ENCODE measurements at regions not wholly inside any gene's neighbourhood (a gene's known extent, or its start where the extent isn't known, plus 50 kb on each side); places are given as distances from the start of the nearest gene placed in this dataset.

DNA sequence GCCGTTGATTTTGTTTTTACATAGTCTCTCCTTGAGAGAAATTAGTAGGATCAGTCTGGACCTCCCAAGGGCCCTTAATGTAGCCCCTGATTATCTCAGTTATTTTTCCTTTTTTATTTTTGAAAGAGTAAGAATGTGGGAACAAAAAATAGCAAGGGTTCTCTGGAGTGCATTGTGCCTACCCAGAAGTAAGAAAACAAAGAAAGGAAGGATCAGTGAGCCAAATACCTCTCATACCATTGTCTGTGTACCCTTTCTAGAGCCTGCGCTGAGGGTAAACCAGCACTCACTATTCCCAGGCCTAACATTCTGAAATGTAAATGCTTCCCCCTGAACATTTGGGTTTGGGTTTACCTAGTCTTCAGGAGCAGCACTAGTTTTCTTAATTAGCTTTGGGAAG is 213.0 kb upstream of the TARS1 start:
- no peak for DNase-seq
- intact Hi-C loops (cut with DNase I), result no loop called here

DNA sequence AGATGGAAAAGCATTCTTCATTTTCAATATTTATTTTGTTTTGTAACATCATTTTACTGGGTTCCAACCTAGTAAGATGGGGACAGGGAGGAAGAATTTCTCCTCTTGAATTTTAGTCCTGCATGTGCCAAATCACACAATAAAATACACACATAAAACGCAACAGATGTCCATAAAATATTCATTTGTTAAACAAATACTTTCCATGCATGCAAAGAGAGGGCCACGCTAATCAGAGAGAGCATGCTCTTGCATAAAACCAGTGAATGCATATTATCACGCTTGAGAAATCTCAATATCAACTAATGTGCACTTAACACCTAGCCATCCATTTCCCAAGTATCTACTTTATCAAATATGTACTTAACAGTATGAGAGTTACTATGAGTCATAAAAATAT is 212.6 kb upstream of the TARS1 start:
- intact Hi-C loops (cut with DNase I), result no loop called here
- no peak for DNase-seq

DNA sequence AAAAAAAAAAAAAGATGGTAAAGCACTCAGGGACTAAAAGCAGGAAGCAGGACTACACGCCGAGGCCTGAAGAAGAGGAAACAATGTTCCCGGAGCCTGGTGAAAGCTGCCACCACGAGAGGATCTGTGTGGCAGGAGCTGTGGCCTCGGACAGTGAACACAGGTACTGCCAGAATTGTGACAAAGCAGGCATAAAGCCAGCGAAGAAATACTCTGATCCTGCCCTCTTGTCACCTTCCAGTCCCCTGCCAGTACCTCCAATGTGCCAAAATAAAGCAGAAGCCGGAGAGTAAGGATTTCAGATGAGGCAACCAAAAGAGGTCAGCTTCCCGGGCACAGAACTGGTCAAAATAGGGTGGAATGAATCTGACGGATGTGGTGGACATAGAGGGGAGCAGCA is 211.5 kb upstream of the TARS1 start:
- DNase-seq, result peak in 3 of 42 donors; percentile 3 to 25 (median 9)
- intact Hi-C loops (cut with DNase I), result no loop called here

DNA sequence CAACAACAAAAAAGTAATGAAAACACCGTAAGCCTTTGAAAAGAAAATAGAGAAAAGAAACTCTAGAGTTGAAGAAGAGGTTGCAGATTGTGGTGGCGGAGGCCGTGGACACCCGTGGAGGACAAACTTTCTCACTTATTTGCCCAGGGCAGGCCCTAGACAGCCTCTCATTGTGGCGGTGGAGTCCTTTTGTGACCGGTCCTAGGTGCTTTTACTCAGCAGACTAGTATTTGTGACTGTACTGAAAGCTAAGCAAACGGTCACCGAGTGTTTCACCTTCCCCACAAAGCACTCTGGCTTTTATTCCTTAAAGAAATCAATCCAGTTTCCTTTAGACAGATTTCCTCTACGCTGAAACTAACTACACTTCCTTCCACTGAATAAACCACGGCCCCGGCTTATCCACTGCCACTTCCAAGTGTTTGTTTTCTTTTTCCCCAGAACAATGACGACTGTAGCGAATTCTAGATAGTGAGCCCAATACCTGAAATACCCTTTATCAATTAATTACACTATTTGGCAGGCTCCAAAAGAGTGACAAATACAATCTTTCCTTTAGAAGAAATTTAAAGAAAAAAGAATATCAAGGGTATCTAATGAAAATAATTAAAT is 210.2 kb upstream of the TARS1 start:
- no peak for DNase-seq
- intact Hi-C loops (cut with DNase I), result no loop called here

DNA sequence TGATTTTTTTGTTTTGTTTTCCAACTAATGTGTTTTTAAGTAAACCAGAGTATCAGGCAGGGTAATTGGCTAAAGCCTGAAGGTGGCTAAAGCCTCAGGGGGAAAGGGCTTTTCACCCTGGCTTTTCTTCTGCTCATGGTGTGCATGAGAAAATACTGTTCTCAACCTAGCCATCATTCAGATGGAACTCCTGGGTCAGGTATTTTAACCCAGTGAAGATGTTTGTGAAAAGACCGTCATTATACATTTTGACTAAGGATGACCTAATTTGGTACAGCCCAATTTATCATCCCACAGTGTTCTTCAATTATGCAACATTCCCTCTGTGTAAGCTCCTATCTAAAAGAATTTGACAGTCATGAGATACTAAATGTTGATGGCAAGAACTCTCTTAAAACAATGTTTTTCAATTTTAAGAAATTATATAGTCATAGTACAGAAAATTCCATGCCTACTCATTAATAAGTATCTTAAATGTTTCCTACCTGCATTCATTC is 209.5 kb upstream of the TARS1 start:
- intact Hi-C loops (cut with DNase I), result no loop called here

DNA sequence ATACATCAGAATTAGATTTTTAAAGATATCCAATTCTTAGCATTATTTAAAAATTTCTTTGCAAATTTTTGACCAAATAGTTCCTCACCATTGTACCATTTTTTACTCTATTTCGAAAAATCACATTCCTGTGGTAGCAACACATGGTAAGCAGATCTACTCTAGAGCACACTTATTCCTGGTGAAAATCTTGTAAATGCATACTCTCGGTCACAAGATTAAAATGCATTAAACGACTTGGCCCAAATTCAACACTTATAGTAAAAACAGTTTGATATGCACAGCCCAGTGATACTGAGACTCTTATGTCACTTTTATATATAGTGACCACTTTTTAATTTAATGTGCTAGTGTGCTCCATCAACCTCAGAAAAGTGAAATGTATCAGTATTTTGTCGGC is 208.8 kb upstream of the TARS1 start:
- intact Hi-C loops (cut with DNase I), result no loop called here

More for the DNA sequence above, 209.5 kb upstream of the TARS1 start:
- no peak for DNase-seq

DNA sequence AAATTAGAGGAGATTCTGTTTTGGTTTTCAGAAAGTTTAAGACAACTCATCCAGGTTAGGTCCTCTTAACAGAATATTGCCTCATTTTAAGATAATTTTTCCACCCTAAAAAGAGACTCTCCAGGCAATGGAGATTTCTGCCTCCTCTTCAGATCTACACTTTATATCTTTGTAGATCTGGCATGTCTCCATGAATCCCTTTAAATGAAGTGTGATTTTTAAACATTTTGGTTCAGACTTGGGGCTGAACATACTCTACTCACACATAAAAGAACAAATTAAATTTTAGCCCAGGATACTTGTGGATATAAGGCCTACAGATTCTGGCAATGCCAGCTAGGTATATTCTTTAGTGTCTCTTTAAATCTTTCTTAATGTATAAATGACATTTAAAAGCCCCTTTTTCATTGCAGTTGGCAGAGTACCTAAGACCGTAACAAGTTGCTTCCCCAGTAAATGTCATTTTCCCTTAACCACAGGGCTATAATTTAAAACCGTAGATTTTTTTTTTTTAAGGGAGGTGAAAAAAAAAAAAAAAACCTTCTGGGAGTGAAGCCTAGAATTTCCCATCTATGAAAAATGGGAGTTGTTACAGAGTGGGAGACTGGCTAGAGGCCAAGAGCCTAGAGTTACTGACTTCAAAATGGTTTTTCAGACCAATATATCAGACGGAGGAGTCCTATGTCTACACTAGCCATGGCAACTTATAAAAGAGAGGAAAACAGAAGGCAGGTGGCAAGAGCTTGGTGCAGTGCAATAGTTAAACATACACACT is 207.8 kb upstream of the TARS1 start:
- intact Hi-C loops (cut with DNase I), result no loop called here
- no peak for DNase-seq

More for the DNA sequence above, 208.8 kb upstream of the TARS1 start:
- DNase-seq, result no peak

DNA sequence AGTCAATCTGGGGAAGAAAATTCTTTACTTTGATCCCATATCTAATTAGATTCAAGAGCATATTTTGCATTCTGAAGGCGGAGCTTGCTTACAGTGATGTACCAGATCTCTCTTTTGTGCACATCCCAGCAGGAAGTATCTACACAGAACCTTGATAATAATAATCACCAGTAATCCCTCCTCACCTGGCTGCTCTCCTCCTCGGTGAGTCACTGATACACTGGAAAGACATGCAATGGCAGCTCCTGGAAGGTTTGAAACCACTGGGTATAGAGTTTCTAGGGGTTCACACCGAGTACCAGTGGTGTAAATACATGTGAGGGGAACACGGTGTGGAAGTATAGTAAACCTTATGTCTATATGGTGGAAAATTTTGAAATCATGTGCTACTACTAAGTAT is 205.5 kb upstream of the TARS1 start:
- no peak for DNase-seq
- intact Hi-C loops (cut with DNase I), result no loop called here

DNA sequence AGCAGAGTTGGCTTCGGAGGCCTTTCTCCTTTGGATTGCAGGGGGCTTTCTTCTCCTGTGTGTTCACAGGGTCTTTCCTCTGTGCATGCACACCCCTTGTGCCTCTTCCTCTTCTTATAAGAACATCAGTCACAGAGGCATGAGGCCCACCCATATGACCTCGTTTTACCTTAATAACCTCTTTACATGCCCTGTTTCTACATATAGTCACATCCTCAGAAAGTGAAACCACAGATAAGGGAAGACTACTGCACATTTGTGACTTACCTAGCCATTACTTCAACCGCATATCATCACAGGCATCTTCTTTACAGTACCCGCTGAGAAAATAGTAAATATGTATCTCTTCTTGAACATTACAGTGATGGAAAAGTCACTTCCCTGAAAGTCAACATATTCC is 204.9 kb upstream of the TARS1 start:
- no peak for DNase-seq
- intact Hi-C loops (cut with DNase I), result no loop called here

DNA sequence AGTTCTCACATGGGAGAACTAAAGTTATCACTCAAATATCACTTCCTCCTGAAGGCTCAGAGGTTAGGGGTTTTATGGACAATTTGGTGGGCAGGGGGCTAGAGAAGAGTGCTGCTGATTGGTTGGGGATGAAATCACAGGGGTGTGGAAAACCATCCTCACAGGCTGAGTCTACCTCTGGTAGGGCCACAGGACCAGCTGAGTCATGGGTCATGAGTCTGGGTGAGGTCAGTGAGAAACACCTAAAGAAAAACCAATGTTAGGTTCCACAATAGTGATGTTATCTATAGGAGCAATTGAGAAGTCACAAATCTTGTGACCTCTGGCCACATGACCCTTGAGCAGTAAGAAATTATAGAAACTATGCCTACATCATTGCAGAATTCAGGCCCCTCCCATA is 203.3 kb upstream of the TARS1 start:
- intact Hi-C loops (cut with DNase I), result no loop called here
- DNase-seq, result no peak

DNA sequence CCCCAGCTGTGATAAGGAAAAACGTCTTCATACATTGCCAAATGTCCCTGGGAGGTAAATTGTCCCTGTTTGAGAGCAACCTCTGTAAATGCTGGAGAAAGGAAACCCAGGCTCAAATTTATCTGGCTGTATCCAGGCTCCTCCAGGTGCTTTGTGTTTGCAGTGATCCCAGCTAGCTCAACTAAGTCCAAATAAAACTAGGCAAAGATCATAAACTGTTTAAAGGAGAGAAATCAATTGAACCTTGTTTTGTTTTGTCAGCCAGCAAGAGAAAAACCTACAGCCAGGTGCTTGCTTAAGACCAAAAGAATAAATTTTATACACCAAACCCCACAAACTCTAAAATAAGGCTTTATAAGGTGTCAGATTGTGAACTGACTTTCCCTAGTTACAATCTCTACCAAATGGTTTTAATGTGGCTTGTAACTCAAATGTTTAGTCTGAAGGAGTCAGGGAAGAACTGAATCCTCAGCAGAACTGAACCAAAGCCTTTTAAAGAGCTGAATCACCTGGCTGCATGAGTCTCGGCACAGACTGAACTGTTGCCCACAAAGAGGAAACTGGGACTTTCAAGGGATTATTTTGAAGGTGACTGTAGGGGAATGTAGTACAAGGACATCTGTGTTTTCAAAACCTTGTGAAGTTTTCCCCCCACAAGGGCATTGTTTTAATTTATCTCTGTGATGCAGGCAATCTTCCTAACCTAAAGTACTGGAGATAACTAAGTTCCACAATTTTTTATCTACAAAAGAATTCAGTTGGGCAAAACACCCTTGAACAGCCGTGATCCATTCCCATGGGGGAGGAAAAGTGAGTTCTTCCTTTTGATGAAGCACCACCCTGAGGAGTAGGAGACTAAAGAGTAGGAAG is 201.7 kb upstream of the TARS1 start:
- intact Hi-C loops (cut with DNase I), result no loop called here
- DNase-seq, result no peak

DNA sequence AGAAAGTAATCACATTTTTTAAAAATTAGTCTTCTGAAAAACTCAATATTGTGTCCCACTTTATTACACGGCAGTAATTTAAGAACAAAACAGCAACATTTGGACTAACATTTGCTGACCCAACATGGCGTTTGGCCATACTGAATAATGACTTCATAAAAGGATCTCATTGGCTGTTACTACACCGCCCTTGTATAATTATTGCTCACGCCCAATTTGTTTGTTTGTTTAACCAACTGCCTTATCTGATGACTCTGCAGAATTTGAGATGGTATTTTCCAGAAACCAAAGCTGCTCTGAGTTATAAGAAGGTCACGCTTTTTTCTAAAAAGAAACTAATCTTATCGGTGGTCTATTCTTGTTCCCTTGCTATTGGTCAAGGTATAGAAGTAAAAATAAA is 200.2 kb upstream of the TARS1 start:
- intact Hi-C loops (cut with DNase I), result no loop called here
- DNase-seq, result no peak

DNA sequence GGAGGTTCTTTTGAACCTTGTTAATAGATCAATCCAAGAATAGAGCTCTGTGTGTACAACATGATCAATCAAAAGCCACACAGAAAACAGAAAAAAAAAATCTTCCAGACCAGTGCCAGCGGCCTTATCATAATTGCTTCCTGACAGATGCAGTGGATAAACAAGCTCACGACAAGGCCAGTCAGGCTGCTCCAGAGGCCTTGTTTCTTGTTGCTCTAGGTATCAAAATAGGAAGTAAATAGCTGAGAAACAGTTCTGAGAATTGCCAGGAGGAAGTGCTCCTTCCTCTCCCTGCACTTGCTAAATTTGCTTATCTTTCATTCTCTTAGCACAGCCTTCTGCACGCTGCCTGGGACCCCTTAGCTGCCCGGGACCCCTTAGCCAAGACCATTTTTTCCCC is 199.0 kb upstream of the TARS1 start:
- intact Hi-C loops (cut with DNase I), result no loop called here
- peak in 6 of 42 donors; percentile 3 to 18 (median 9) for DNase-seq

DNA sequence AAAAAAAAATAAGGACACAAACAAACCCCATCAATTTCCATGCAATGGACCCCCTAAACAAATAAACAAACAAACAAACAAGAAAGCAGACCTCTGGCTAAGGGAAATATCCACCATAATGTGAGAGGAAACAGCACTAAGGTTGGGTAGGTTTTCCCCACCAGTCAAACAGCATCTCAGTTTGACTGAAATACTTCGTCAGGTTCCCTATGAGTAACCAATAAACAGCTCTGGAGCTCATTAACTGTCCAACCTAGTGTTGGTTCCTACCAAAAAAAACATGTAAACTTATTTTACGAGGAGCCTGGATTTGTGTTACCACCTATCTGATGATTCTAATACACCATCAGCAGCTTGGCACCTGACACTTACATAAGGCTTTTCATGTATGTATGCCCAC is 198.5 kb upstream of the TARS1 start:
- no peak for DNase-seq
- intact Hi-C loops (cut with DNase I), result no loop called here

DNA sequence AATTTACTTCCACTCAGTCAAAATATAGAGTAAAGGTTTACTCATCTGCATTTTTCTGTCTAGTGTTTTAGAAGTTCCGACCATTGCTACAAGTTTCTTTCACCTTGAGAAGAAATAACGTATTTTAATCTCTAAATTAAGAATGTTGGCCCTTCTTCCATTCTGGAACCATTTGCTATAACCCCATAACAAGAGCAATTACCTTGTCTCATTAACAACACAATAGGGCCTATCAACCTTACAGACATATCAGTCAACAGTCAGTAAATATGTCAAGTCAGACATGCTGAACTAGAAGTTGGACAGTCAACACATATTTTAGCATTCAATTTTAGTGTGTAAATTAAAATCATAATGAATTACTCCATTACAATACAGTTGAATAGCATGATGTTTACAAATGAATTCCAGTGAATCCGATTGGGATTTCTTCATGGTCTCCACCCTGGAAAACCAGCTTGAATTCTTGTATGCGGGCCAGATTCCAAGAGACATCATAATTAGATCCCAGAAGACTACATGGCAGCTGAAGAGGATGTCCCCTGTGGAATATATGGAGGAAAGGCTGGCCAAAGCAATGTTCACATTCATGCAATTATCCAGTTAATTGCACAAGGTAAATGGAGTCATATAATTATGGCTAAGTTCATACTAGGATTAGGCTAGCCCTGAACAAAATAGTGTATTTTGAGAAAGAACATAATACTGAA is 196.2 kb upstream of the TARS1 start:
- DNase-seq, result no peak
- intact Hi-C loops (cut with DNase I), result no loop called here

DNA sequence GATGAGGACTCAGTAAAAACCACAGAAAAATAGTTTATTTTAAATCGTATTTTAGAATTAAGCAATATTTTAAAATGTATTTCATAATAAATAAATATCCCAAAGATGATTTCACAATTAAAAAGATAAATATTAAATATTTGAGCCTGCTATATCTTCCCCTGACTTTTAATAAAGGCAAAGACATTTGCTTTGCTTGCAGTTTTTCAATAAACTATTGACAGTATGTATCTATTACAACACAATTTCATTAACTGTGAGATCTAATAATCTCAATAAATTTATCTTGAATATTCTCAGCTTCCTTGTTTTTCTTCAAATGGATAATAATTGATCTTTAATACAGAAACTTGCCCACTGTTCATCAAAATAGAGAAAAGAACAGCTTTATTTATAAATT is 186.2 kb upstream of the TARS1 start:
- intact Hi-C loops (cut with DNase I), result no loop called here
- DNase-seq, result no peak

DNA sequence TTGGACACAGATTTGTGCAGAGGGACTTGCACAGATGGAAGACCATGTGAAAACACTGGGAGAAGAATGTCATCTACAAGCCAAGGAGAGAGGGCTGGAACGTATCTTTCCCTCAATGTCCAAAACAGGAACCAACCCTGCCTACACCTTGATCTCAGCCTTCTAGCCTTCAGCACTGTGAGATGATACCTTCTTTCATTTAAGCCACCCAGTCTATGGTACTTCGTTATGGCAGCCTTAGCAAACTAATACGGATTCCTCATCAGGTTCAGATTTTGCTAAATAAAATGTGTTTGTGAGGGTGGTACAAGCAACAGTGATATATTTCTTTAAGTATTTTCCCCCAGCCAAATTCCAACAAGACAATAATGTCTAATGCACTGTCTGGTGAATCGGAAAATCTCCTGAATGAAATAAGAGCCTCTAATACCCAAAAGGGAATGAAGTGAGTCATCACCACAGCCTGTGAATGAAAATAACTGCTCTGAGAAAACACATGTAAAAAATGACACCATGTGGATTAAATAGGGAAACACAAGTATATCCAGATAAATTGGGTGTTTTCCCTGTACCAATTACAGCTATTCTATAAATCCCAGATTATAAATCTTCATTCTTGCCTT is 182.8 kb upstream of the TARS1 start:
- peak in 1 of 42 donors; percentile 30 for DNase-seq
- intact Hi-C loops (cut with DNase I), result no loop called here

DNA sequence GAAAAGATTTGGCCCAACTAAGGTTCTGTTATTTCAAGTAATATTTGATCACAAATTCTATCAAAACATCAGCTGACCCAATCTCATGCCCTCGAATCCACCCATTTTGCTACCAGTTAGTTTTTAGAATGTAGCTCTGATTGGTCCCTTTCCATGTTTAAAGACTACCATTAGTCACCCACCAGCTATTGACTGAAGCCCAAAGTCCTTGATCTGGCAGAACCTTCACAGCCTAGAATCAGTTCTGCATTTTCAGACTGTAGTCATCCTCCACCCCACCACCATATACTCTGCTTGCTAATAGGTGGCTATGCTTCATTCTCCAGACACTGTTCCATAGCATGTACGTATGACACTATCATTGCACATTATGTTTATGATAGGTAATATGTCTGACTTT is 182.2 kb upstream of the TARS1 start:
- intact Hi-C loops (cut with DNase I), result no loop called here
- DNase-seq, result no peak

DNA sequence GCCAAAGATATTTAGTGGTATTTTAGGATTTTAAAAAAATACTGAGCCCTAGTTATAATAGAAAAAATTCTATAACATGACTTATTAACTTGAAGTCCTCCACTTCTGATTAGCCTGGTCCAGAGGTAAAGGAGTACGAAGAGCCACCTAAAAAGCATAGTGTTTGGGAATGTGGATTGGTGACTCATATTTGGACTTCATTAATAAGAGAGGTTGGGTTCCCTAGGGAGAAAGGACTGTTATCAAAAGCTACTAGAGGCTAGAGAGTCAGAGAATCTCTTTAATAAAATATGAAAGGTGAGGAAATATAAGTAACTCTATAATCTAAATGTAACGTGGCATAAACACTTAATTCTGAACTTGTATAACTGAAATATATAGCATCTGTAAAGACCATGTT is 180.7 kb upstream of the TARS1 start:
- intact Hi-C loops (cut with DNase I), result no loop called here
- DNase-seq, result no peak

Data from head of caudate nucleus (tissue), 42 donors.